Panc1 (cell line): ENCODE measurements at regions not wholly inside any gene's neighbourhood (a gene's known extent, or its start where the extent isn't known, plus 50 kb on each side); places are given as distances from the start of the nearest gene placed in this dataset.

Experiments
- ATAC-seq: fragments of 200-7000 bp; cut with Tn5 transposase; 2 replicates; pipeline ENCODE4 v1.9.1; 2020; ENCODE audit warnings: mild to moderate bottlenecking, moderate library complexity
- BruUV-seq: library from RNA; stranded (reverse); fragments of 400-500 nt; replicated peaks from 2 replicates; lab custom pipeline; 2021; lab: Mats Ljungman, UMichigan
- CTCF ChIA-PET: fragments of 300-600 bp; sonication (Branson Sonifier 250); formaldehyde crosslinking; loops from one replicate; lab custom pipeline; 2022; ENCODE audit warnings: antibody characterized with exemption; lab: Charles Lee
- POLR2A ChIA-PET: fragments of 300-600 bp; sonication (Branson Sonifier 250); formaldehyde crosslinking; loops from one replicate; lab custom pipeline; 2022; ENCODE audit warnings: antibody characterized with exemption; lab: Charles Lee
- DNase-seq: peaks from one replicate; pipeline ENCODE4 v3.0.0-alpha.2; 2010; ENCODE audit warnings: low read depth, low spot score
- H3K27ac ChIP-seq: 2 replicates; pipeline ENCODE4 v1.5.1; 2011; ENCODE audit warnings: mild to moderate bottlenecking, low read length, inconsistent platforms
- H3K27me3 ChIP-seq: fragments of 200-500 bp; sonication (Bioruptor generic); 2 replicates; pipeline ENCODE4 v1.6.0; 2014; ENCODE audit warnings: low read length, inconsistent platforms; ENCODE audit not compliant: control insufficient read depth, insufficient read depth
- H3K36me3 ChIP-seq: fragments of 200-500 bp; sonication (Bioruptor generic); 2 replicates; pipeline ENCODE4 v1.5.1; 2014; ENCODE audit warnings: inconsistent platforms, mild to moderate bottlenecking, low read length, moderate library complexity; ENCODE audit not compliant: control insufficient read depth, insufficient read depth
- H3K4me1 ChIP-seq: 2 replicates; pipeline ENCODE4 v1.5.1; 2011; ENCODE audit warnings: inconsistent platforms, mild to moderate bottlenecking, low read length, moderate library complexity; ENCODE audit not compliant: control insufficient read depth, insufficient read depth
- H3K4me3 ChIP-seq, 2 experiments: 2 replicates each; pipeline ENCODE4 v1.5.1; 2011 to 2012; ENCODE audit warnings: low read depth in 2 of 2, low read length in 2 of 2, mild to moderate bottlenecking in 2 of 2, inconsistent platforms in 1 of 2, moderate library complexity in 1 of 2
- H3K9me3 ChIP-seq: fragments of 200-500 bp; sonication (Bioruptor generic); 2 replicates; pipeline ENCODE4 v1.5.1; 2014; ENCODE audit warnings: low read depth, mild to moderate bottlenecking, inconsistent platforms, low read length, moderate library complexity; ENCODE audit not compliant: control insufficient read depth, insufficient read depth
- CTCF ChIP-seq: fragments of 450-650 bp; IDR thresholded peaks from 2 replicates; pipeline ENCODE4 v1.5.1; 2017; ENCODE audit warnings: mild to moderate bottlenecking
- POLR2AphosphoS5 ChIP-seq: IDR thresholded peaks from 2 replicates; pipeline ENCODE4 v1.6.1; 2012; ENCODE audit warnings: mild to moderate bottlenecking, low read depth, low read length, moderate library complexity
- REST ChIP-seq, 2 experiments: IDR thresholded peaks; 2 replicates each; pipeline ENCODE4 v1.6.1; 2011 to 2012; ENCODE audit warnings: low read depth in 2 of 2, control low read depth in 1 of 2, low read length in 1 of 2, mild to moderate bottlenecking in 1 of 2, moderate library complexity in 1 of 2; ENCODE audit not compliant: insufficient read depth in 1 of 2
- SIN3A ChIP-seq: IDR thresholded peaks from 2 replicates; pipeline ENCODE4 v1.6.1; 2012; ENCODE audit warnings: low read depth, mild to moderate bottlenecking, low read length, moderate library complexity, borderline replicate concordance; ENCODE audit not compliant: insufficient read depth
- TCF7L2 ChIP-seq: IDR thresholded peaks from 2 replicates; pipeline ENCODE4 v1.6.1; 2011; ENCODE audit warnings: mild to moderate bottlenecking, low read depth, low read length, inconsistent platforms
- in situ Hi-C: cut with HindIII; loops from 2 replicates; pipeline ENCODE4 v1.10.0; 2016; ENCODE audit warnings: low sequenced_read_pairs, low pct_unique_long_range_greater_than_20kb
- intact Hi-C: fragments of 100-400 bp; cut with micrococcal nuclease; formaldehyde crosslinking; loops from one replicate; pipeline ENCODE4 v1.10.0; 2022; ENCODE audit not compliant: unreplicated experiment

- Histone ChIP-seq H3K9me3 (no peaks in the 10 kb centered on the region), H3K4me1 (peaks cover 29% of the 10 kb centered on the region), H3K27ac (peak overlapping the region; percentile 60; the same call in 1 of the 2 replicates), H3K27me3 (no peaks in the 10 kb centered on the region), H3K36me3 (no peaks in the 10 kb centered on the region), H3K4me3 (no peak overlapping the region)
- no peak for ATAC-seq
- no TSS peak for BruUV-seq
- ChIA-PET CTCF (no interaction called here), POLR2A (no interaction called here)
- in situ Hi-C loops, result no loop called here
- no peak for TF ChIP-seq CTCF
- no peak for TF ChIP-seq SIN3A
- no peak for TF ChIP-seq POLR2AphosphoS5
- TF ChIP-seq TCF7L2, result no peak
- no peak for TF ChIP-seq REST (IDR thresholded peaks at IDR 0.05; ENCODE audit: insufficient read depth in 1 of 2, low read depth in 2 of 2, low read length in 1 of 2)
- intact Hi-C loops, result loop anchor here (5.0 kb wide), 1 partner anchor 62 kb away; no protein-coding TSS in a partner anchor
- DNase-seq, result no peak
Observed at GRCh38 chr1:19014765-19015164, 58.3 kb upstream of the IFFO2 start.

- intact Hi-C loops (loop anchor here (5.0 kb wide), 1 partner anchor 62 kb away; no protein-coding TSS in a partner anchor), in situ Hi-C loops (no loop called here)
- Histone ChIP-seq H3K4me3 (no peak overlapping the region), H3K27me3 (no peaks in the 10 kb centered on the region), H3K9me3 (no peaks in the 10 kb centered on the region), H3K4me1 (peaks cover 37% of the 10 kb centered on the region), H3K27ac (peak overlapping the region; percentile 60), H3K36me3 (no peaks in the 10 kb centered on the region)
- TF ChIP-seq CTCF, result no peak
- TF ChIP-seq POLR2AphosphoS5, result no peak
- no peak for TF ChIP-seq REST (IDR thresholded peaks at IDR 0.05; ENCODE audit: insufficient read depth in 1 of 2, low read depth in 2 of 2, low read length in 1 of 2)
- no peak for TF ChIP-seq SIN3A
- TF ChIP-seq TCF7L2, result no peak
- ATAC-seq, result no peak
- BruUV-seq, result no TSS peak
- CTCF ChIA-PET, result no interaction called here
- DNase-seq, result no peak
- POLR2A ChIA-PET, result no interaction called here
Observed at GRCh38 chr1:19013826-19014548, 57.5 kb upstream of the IFFO2 start.
